Prostate gland (tissue), 2 donors: ENCODE measurements at regions not wholly inside any gene's neighbourhood (a gene's known extent, or its start where the extent isn't known, plus 50 kb on each side); places are given as distances from the start of the nearest gene placed in this dataset.

Experiments
- POLR2A ChIP-seq: fragments of 450-650 bp; IDR thresholded peaks from one replicate; pipeline ENCODE4 v1.6.1; 2016; ENCODE audit warnings: antibody characterized with exemption, mild to moderate bottlenecking
- POLR2AphosphoS5 ChIP-seq: sonication (generic); formaldehyde crosslinking; IDR thresholded peaks from one replicate; pipeline ENCODE4 v1.6.1; 2017; ENCODE audit warnings: antibody characterized with exemption
- TF ChIP-seq, protein P1 (sequence below), 4 experiments: fragments of 200-600 bp in 2 of 4; fragments of 450-650 bp in 2 of 4; sonication (generic) in 2 of 4; IDR thresholded peaks; 1 replicate in 3 of 4; 2 replicates in 1 of 4; pipeline ENCODE4 v1.5.1; 2016 to 2019; ENCODE audit warnings: antibody characterized with exemption in 4 of 4, mild to moderate bottlenecking in 2 of 4, moderate library complexity in 2 of 4

DNA sequence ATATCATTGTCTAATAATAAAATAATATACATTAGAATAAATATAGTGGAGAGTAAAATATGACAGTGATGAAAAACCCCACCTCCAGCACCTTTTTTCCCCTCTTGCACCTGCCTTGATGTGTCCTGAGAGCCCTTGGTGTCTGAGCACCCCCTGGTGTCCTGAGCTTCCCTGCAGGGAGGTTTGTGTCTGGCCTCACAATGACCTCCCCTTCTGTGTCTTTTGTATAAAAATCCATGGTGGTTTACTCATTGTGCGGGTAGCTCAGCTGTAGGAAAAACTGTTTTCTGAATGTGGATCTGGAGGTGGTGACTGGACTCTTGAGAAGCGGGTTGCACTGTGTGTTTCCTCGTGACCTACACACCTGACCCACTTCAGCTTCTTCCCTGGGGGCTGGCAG is 636.9 kb downstream of the TMEM121 start:
- TF ChIP-seq, protein P1, sequence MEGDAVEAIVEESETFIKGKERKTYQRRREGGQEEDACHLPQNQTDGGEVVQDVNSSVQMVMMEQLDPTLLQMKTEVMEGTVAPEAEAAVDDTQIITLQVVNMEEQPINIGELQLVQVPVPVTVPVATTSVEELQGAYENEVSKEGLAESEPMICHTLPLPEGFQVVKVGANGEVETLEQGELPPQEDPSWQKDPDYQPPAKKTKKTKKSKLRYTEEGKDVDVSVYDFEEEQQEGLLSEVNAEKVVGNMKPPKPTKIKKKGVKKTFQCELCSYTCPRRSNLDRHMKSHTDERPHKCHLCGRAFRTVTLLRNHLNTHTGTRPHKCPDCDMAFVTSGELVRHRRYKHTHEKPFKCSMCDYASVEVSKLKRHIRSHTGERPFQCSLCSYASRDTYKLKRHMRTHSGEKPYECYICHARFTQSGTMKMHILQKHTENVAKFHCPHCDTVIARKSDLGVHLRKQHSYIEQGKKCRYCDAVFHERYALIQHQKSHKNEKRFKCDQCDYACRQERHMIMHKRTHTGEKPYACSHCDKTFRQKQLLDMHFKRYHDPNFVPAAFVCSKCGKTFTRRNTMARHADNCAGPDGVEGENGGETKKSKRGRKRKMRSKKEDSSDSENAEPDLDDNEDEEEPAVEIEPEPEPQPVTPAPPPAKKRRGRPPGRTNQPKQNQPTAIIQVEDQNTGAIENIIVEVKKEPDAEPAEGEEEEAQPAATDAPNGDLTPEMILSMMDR (IDR thresholded peaks at IDR 0.05): no peak
- no peak for TF ChIP-seq POLR2A
- no peak for TF ChIP-seq POLR2AphosphoS5
